GM23338 (cell line): ENCODE measurements at regions not wholly inside any gene's neighbourhood (a gene's known extent, or its start where the extent isn't known, plus 50 kb on each side); places are given as distances from the start of the nearest gene placed in this dataset.

Experiments
- ATAC-seq: fragments of 200-7000 bp; cut with Tn5 transposase; 3 replicates; pipeline ENCODE4 v1.9.1; 2020
- DNase-seq: peaks from one replicate; pipeline ENCODE4 v3.0.0-alpha.2; 2015; ENCODE audit warnings: low spot score
- H2AFZ ChIP-seq: fragments of 200-600 bp; sonication (generic); 2 replicates; pipeline ENCODE4 v1.8.0; 2016; ENCODE audit warnings: antibody characterized with exemption, mild to moderate bottlenecking, moderate library complexity
- H3F3A ChIP-seq: fragments of 200-600 bp; sonication (generic); replicated peaks from 2 replicates; pipeline ENCODE4 v1.8.0; 2017; ENCODE audit warnings: antibody characterized with exemption, mixed run types, low read depth
- H3K27ac ChIP-seq: fragments of 200-600 bp; sonication (generic); 2 replicates; pipeline ENCODE4 v1.6.1; 2016; ENCODE audit warnings: low read depth
- H3K27me3 ChIP-seq: fragments of 200-600 bp; sonication (generic); 2 replicates; pipeline ENCODE4 v1.8.0; 2016; ENCODE audit warnings: mild to moderate bottlenecking, mixed run types, moderate library complexity; ENCODE audit not compliant: insufficient read depth
- H3K36me3 ChIP-seq: fragments of 200-600 bp; sonication (generic); 2 replicates; pipeline ENCODE4 v1.8.0; 2016; ENCODE audit warnings: mild to moderate bottlenecking; ENCODE audit not compliant: insufficient read depth
- H3K4me1 ChIP-seq: fragments of 200-600 bp; sonication (generic); 2 replicates; pipeline ENCODE4 v1.8.0; 2016; ENCODE audit warnings: mild to moderate bottlenecking, moderate library complexity; ENCODE audit not compliant: insufficient read depth
- H3K4me2 ChIP-seq: fragments of 200-600 bp; sonication (generic); 2 replicates; pipeline ENCODE4 v1.7.1; 2017; ENCODE audit warnings: mixed run types
- H3K4me3 ChIP-seq: fragments of 200-600 bp; sonication (generic); 2 replicates; pipeline ENCODE4 v1.6.1; 2016; ENCODE audit warnings: mixed run types
- H3K79me2 ChIP-seq: fragments of 200-600 bp; sonication (generic); replicated peaks from 2 replicates; pipeline ENCODE4 v1.8.0; 2017; ENCODE audit warnings: mild to moderate bottlenecking; ENCODE audit not compliant: insufficient read depth
- H3K9me2 ChIP-seq: fragments of 200-600 bp; sonication (generic); 2 replicates; pipeline ENCODE4 v1.8.0; 2017; ENCODE audit not compliant: insufficient read depth
- H4K20me1 ChIP-seq: fragments of 200-600 bp; sonication (generic); replicated peaks from 2 replicates; pipeline ENCODE4 v1.8.0; 2017; ENCODE audit warnings: mild to moderate bottlenecking; ENCODE audit not compliant: insufficient read depth
- H3K27ac Mint-ChIP-seq: 2 replicates; pipeline ENCODE4 v1.8.0; 2020; ENCODE audit warnings: inconsistent platforms, mild to moderate bottlenecking, moderate library complexity, mixed read lengths
- H3K27me3 Mint-ChIP-seq: 3 replicates; pipeline ENCODE4 v1.8.0; 2022; ENCODE audit warnings: low read depth, mild to moderate bottlenecking, moderate library complexity, mixed read lengths, inconsistent platforms; ENCODE audit not compliant: insufficient read depth, poor library complexity
- H3K36me3 Mint-ChIP-seq: 3 replicates; pipeline ENCODE4 v1.8.0; 2021; ENCODE audit warnings: low read depth, mild to moderate bottlenecking, inconsistent platforms, moderate library complexity, mixed read lengths
- H3K4me1 Mint-ChIP-seq: 3 replicates; pipeline ENCODE4 v1.8.0; 2020; ENCODE audit warnings: mild to moderate bottlenecking, inconsistent platforms, mixed read lengths
- H3K4me3 Mint-ChIP-seq: 3 replicates; pipeline ENCODE4 v1.8.0; 2021; ENCODE audit warnings: moderate library complexity, mild to moderate bottlenecking, inconsistent platforms, mixed read lengths
- H3K9me3 Mint-ChIP-seq: 3 replicates; pipeline ENCODE4 v1.8.0; 2020; ENCODE audit warnings: moderate library complexity, mild to moderate bottlenecking, inconsistent platforms, mixed read lengths
- CREB1 ChIP-seq: fragments of 250-450 bp; sonication (Bioruptor Pico); IDR thresholded peaks from 2 replicates; pipeline ENCODE4 v1.5.0; 2020; ENCODE audit warnings: low read depth, mild to moderate bottlenecking, moderate library complexity
- EZH2 ChIP-seq: fragments of 200-600 bp; sonication (generic); IDR thresholded peaks from one replicate; pipeline ENCODE4 v1.8.0; 2017; ENCODE audit warnings: antibody characterized with exemption, mild to moderate bottlenecking, low read depth; ENCODE audit not compliant: unreplicated experiment
- EZH2phosphoT487 ChIP-seq: fragments of 200-600 bp; sonication (generic); IDR thresholded peaks from one replicate; pipeline ENCODE4 v1.8.1; 2018; ENCODE audit warnings: antibody characterized with exemption; ENCODE audit not compliant: unreplicated experiment
- JUNB ChIP-seq: IDR thresholded peaks from one replicate; pipeline ENCODE4 v1.6.1; 2016; ENCODE audit warnings: antibody characterized with exemption; ENCODE audit not compliant: unreplicated experiment
- NANOG ChIP-seq: IDR thresholded peaks from 2 replicates; pipeline ENCODE4 v1.6.1; 2016; ENCODE audit warnings: antibody characterized with exemption, borderline replicate concordance
- STAT1 ChIP-seq: IDR thresholded peaks from one replicate; pipeline ENCODE4 v1.6.1; 2016; ENCODE audit warnings: antibody characterized with exemption; ENCODE audit not compliant: unreplicated experiment
- ZNF114 ChIP-seq: fragments of 250-450 bp; sonication (Bioruptor Pico); IDR thresholded peaks from 2 replicates; pipeline ENCODE4 v1.5.0; 2020; ENCODE audit warnings: mild to moderate bottlenecking, moderate library complexity
- ZNF331 ChIP-seq: fragments of 250-450 bp; sonication (Bioruptor Pico); IDR thresholded peaks from 2 replicates; pipeline ENCODE4 v1.5.0; 2020; ENCODE audit warnings: low read depth, mild to moderate bottlenecking, moderate library complexity
- TF ChIP-seq, protein P1 (sequence below): IDR thresholded peaks from 2 replicates; pipeline ENCODE4 v1.6.1; 2016; ENCODE audit warnings: antibody characterized with exemption
- TF ChIP-seq, protein P2 (sequence below), 2 experiments: fragments of 200-600 bp in 1 of 2; sonication (generic) in 1 of 2; conservative IDR thresholded peaks; 2 replicates each; pipeline versions ENCODE4 v1.5.1 to v1.6.1; 2016 to 2017; ENCODE audit warnings: antibody characterized with exemption in 2 of 2, low read depth in 2 of 2, mild to moderate bottlenecking in 2 of 2, moderate library complexity in 1 of 2
- TF ChIP-seq, protein P3 (sequence below): fragments of 250-450 bp; sonication (Bioruptor Pico); IDR thresholded peaks from 2 replicates; pipeline ENCODE4 v1.5.0; 2020; ENCODE audit warnings: mild to moderate bottlenecking, moderate library complexity
- TF ChIP-seq, protein P4 (sequence below): IDR thresholded peaks from one replicate; pipeline ENCODE4 v1.6.1; 2018; ENCODE audit warnings: antibody characterized with exemption; ENCODE audit not compliant: unreplicated experiment

DNA sequence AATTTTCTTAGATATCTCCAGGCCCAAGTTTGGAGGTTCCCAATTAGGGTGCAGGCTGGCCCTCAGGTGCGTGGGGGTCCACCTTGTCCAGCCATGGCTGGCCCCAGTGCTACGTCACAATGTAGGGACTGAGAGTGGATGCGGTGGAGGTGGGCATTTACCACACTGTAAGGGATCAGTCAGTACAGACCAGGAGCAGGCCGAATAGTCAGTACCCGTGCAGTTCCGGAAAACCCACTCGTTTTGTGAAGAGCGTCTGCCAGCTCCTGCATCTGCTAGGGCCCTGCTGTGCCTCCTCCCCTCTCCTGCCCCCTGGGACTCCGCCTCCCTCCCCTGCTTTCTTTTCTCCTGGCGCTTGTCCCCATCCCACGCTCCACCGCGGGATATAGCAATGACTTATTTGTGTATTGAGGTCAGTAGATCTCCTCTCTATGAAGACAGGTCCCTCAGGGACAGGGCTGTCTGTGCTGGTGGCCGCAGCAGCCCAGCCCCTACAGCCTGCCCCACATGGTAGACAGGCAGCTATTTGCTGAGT, 50.4 kb upstream of the SEPTIN5 start (continued):
- TF ChIP-seq, protein P1, sequence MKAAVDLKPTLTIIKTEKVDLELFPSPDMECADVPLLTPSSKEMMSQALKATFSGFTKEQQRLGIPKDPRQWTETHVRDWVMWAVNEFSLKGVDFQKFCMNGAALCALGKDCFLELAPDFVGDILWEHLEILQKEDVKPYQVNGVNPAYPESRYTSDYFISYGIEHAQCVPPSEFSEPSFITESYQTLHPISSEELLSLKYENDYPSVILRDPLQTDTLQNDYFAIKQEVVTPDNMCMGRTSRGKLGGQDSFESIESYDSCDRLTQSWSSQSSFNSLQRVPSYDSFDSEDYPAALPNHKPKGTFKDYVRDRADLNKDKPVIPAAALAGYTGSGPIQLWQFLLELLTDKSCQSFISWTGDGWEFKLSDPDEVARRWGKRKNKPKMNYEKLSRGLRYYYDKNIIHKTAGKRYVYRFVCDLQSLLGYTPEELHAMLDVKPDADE = no peak
- no peak for TF ChIP-seq STAT1
- TF ChIP-seq ZNF114 = no peak
- TF ChIP-seq CREB1 (CRISPR knock-in tag) = no peak
- no peak for TF ChIP-seq EZH2phosphoT487
- TF ChIP-seq, protein P2, sequence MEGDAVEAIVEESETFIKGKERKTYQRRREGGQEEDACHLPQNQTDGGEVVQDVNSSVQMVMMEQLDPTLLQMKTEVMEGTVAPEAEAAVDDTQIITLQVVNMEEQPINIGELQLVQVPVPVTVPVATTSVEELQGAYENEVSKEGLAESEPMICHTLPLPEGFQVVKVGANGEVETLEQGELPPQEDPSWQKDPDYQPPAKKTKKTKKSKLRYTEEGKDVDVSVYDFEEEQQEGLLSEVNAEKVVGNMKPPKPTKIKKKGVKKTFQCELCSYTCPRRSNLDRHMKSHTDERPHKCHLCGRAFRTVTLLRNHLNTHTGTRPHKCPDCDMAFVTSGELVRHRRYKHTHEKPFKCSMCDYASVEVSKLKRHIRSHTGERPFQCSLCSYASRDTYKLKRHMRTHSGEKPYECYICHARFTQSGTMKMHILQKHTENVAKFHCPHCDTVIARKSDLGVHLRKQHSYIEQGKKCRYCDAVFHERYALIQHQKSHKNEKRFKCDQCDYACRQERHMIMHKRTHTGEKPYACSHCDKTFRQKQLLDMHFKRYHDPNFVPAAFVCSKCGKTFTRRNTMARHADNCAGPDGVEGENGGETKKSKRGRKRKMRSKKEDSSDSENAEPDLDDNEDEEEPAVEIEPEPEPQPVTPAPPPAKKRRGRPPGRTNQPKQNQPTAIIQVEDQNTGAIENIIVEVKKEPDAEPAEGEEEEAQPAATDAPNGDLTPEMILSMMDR (conservative IDR thresholded peaks at IDR 0.05; ENCODE audit: low read depth in 2 of 2) = no peak
- TF ChIP-seq NANOG = no peak

DNA sequence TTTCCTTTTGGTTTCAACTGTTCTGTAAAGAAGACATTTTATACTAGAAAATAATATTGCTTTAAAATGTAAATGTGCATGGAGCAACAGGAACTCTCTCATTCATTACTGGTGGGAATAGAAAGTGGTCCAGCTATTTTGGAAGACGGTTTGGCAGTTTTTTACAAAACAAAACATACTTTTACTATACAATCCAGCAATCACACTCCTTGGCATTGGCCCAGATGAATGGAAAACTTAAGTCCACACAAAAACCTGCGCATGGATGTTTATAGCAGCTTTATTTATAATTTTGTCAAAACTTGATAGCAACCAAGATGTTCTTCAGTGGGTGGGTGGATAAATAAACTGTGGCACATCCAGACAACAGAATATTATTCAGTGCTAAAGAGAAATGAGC, 49.9 kb upstream of the SEPTIN5 start:
- Mint-ChIP-seq H3K4me1 (peaks cover 28% of the 10 kb centered on the region), H3K36me3 (no peaks in the 10 kb centered on the region), H3K4me3 (no peak overlapping the region), H3K27ac (no peak overlapping the region), H3K9me3 (no peaks in the 10 kb centered on the region), H3K27me3 (peaks cover 7% of the 10 kb centered on the region)
- DNase-seq (no peak), ATAC-seq (no peak)
- Histone ChIP-seq H3K4me3 (no peak overlapping the region), H3K36me3 (no peaks in the 10 kb centered on the region), H3K79me2 (no peaks in the 10 kb centered on the region), H3F3A (no peaks in the 10 kb centered on the region), H3K27ac (no peak overlapping the region), H3K27me3 (no peaks in the 10 kb centered on the region), H2AFZ (no peak overlapping the region), H3K4me2 (no peak overlapping the region), H3K4me1 (peaks cover 3% of the 10 kb centered on the region; the same call in 1 of the 2 replicates), H4K20me1 (no peaks in the 10 kb centered on the region), H3K9me2 (peaks cover 3% of the 10 kb centered on the region; the same call in 1 of the 2 replicates)
- TF ChIP-seq, protein P3, sequence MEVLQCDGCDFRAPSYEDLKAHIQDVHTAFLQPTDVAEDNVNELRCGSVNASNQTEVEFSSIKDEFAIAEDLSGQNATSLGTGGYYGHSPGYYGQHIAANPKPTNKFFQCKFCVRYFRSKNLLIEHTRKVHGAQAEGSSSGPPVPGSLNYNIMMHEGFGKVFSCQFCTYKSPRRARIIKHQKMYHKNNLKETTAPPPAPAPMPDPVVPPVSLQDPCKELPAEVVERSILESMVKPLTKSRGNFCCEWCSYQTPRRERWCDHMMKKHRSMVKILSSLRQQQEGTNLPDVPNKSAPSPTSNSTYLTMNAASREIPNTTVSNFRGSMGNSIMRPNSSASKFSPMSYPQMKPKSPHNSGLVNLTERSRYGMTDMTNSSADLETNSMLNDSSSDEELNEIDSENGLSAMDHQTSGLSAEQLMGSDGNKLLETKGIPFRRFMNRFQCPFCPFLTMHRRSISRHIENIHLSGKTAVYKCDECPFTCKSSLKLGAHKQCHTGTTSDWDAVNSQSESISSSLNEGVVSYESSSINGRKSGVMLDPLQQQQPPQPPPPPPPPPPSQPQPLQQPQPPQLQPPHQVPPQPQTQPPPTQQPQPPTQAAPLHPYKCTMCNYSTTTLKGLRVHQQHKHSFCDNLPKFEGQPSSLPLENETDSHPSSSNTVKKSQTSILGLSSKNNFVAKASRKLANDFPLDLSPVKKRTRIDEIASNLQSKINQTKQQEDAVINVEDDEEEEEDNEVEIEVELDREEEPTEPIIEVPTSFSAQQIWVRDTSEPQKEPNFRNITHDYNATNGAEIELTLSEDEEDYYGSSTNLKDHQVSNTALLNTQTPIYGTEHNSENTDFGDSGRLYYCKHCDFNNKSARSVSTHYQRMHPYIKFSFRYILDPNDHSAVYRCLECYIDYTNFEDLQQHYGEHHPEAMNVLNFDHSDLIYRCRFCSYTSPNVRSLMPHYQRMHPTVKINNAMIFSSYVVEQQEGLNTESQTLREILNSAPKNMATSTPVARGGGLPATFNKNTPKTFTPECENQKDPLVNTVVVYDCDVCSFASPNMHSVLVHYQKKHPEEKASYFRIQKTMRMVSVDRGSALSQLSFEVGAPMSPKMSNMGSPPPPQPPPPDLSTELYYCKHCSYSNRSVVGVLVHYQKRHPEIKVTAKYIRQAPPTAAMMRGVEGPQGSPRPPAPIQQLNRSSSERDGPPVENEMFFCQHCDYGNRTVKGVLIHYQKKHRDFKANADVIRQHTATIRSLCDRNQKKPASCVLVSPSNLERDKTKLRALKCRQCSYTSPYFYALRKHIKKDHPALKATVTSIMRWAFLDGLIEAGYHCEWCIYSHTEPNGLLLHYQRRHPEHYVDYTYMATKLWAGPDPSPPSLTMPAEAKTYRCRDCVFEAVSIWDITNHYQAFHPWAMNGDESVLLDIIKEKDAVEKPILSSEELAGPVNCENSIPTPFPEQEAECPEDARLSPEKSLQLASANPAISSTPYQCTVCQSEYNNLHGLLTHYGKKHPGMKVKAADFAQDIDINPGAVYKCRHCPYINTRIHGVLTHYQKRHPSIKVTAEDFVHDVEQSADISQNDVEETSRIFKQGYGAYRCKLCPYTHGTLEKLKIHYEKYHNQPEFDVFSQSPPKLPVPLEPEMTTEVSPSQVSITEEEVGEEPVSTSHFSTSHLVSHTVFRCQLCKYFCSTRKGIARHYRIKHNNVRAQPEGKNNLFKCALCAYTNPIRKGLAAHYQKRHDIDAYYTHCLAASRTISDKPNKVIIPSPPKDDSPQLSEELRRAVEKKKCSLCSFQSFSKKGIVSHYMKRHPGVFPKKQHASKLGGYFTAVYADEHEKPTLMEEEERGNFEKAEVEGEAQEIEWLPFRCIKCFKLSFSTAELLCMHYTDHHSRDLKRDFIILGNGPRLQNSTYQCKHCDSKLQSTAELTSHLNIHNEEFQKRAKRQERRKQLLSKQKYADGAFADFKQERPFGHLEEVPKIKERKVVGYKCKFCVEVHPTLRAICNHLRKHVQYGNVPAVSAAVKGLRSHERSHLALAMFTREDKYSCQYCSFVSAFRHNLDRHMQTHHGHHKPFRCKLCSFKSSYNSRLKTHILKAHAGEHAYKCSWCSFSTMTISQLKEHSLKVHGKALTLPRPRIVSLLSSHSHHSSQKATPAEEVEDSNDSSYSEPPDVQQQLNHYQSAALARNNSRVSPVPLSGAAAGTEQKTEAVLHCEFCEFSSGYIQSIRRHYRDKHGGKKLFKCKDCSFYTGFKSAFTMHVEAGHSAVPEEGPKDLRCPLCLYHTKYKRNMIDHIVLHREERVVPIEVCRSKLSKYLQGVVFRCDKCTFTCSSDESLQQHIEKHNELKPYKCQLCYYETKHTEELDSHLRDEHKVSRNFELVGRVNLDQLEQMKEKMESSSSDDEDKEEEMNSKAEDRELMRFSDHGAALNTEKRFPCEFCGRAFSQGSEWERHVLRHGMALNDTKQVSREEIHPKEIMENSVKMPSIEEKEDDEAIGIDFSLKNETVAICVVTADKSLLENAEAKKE (CRISPR knock-in tag) = no peak
- TF ChIP-seq EZH2 (no peak), EZH2phosphoT487 (no peak), ZNF331 (CRISPR knock-in tag) (no peak), JUNB (no peak)
- TF ChIP-seq, protein P4, sequence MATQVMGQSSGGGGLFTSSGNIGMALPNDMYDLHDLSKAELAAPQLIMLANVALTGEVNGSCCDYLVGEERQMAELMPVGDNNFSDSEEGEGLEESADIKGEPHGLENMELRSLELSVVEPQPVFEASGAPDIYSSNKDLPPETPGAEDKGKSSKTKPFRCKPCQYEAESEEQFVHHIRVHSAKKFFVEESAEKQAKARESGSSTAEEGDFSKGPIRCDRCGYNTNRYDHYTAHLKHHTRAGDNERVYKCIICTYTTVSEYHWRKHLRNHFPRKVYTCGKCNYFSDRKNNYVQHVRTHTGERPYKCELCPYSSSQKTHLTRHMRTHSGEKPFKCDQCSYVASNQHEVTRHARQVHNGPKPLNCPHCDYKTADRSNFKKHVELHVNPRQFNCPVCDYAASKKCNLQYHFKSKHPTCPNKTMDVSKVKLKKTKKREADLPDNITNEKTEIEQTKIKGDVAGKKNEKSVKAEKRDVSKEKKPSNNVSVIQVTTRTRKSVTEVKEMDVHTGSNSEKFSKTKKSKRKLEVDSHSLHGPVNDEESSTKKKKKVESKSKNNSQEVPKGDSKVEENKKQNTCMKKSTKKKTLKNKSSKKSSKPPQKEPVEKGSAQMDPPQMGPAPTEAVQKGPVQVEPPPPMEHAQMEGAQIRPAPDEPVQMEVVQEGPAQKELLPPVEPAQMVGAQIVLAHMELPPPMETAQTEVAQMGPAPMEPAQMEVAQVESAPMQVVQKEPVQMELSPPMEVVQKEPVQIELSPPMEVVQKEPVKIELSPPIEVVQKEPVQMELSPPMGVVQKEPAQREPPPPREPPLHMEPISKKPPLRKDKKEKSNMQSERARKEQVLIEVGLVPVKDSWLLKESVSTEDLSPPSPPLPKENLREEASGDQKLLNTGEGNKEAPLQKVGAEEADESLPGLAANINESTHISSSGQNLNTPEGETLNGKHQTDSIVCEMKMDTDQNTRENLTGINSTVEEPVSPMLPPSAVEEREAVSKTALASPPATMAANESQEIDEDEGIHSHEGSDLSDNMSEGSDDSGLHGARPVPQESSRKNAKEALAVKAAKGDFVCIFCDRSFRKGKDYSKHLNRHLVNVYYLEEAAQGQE = no peak
- TF ChIP-seq, protein P1 = no peak
